Loucy (cell line): ENCODE measurements at regions not wholly inside any gene's neighbourhood (a gene's known extent, or its start where the extent isn't known, plus 50 kb on each side); places are given as distances from the start of the nearest gene placed in this dataset.

Experiments
- H2AFZ ChIP-seq: fragments of 200-600 bp; sonication (generic); 2 replicates; pipeline ENCODE4 v1.6.0; 2016; ENCODE audit warnings: antibody characterized with exemption, mild to moderate bottlenecking, low read length, moderate library complexity
- H3F3A ChIP-seq: fragments of 200-600 bp; 2 replicates; pipeline ENCODE4 v1.6.0; 2016; ENCODE audit warnings: antibody characterized with exemption, low read depth, mild to moderate bottlenecking
- H3K27me3 ChIP-seq: fragments of 200-600 bp; sonication (generic); 2 replicates; pipeline ENCODE4 v1.6.1; 2014; ENCODE audit warnings: low read length, mild to moderate bottlenecking; ENCODE audit not compliant: insufficient read depth, poor library complexity, severe bottlenecking
- H3K36me3 ChIP-seq: fragments of 200-600 bp; sonication (generic); 2 replicates; pipeline ENCODE4 v1.6.1; 2016; ENCODE audit warnings: low read length; ENCODE audit not compliant: insufficient read depth
- H3K4me1 ChIP-seq: fragments of 200-600 bp; sonication (generic); 2 replicates; pipeline ENCODE4 v1.5.1; 2014; ENCODE audit warnings: low read length, mild to moderate bottlenecking; ENCODE audit not compliant: insufficient read depth, poor library complexity, severe bottlenecking
- H3K4me2 ChIP-seq: fragments of 200-600 bp; sonication (generic); 2 replicates; pipeline ENCODE4 v1.6.0; 2014; ENCODE audit warnings: antibody characterized with exemption, low read length, low read depth, mild to moderate bottlenecking; ENCODE audit not compliant: poor library complexity, severe bottlenecking
- H3K4me3 ChIP-seq: fragments of 200-600 bp; sonication (generic); 2 replicates; pipeline ENCODE4 v1.5.1; 2014; ENCODE audit warnings: low read length, mild to moderate bottlenecking, mixed read lengths; ENCODE audit not compliant: poor library complexity, severe bottlenecking
- H3K79me2 ChIP-seq: fragments of 200-600 bp; sonication (generic); 2 replicates; pipeline ENCODE4 v1.6.1; 2014; ENCODE audit warnings: low read length; ENCODE audit not compliant: insufficient read depth
- H3K9ac ChIP-seq: fragments of 200-600 bp; sonication (generic); 2 replicates; pipeline ENCODE4 v1.6.0; 2014; ENCODE audit warnings: mild to moderate bottlenecking, low read depth, low read length, moderate library complexity; ENCODE audit not compliant: poor library complexity, severe bottlenecking
- H3K9me2 ChIP-seq: fragments of 200-600 bp; sonication (generic); replicated peaks from 2 replicates; pipeline ENCODE4 v1.6.1; 2016; ENCODE audit warnings: low read depth, low read length, mixed read lengths
- H3K9me3 ChIP-seq: fragments of 200-600 bp; sonication (generic); 2 replicates; pipeline ENCODE4 v1.6.1; 2014; ENCODE audit warnings: mild to moderate bottlenecking, antibody characterized with exemption, low read length, low read depth; ENCODE audit not compliant: insufficient read depth
- H4K20me1 ChIP-seq: fragments of 200-600 bp; sonication (generic); 2 replicates; pipeline ENCODE4 v1.6.0; 2014; ENCODE audit warnings: antibody characterized with exemption, low read length, mild to moderate bottlenecking; ENCODE audit not compliant: insufficient read depth, poor library complexity, severe bottlenecking
- CTCF ChIP-seq: fragments of 200-600 bp; sonication (generic); conservative IDR thresholded peaks from 2 replicates; pipeline ENCODE4 v1.5.1; 2014; ENCODE audit warnings: mild to moderate bottlenecking, antibody characterized with exemption, low read length
- EZH2phosphoT487 ChIP-seq: fragments of 200-600 bp; IDR thresholded peaks from 2 replicates; pipeline ENCODE4 v1.6.1; 2018; ENCODE audit warnings: antibody characterized with exemption, mild to moderate bottlenecking, moderate library complexity, borderline replicate concordance

GRCh38 chr7:125246706-125247105 is 317.1 kb upstream of the POT1 start:
- H3K4me1 ChIP-seq, result no peaks in the 10 kb centered on the region
- H3K27me3 ChIP-seq, result no peaks in the 10 kb centered on the region
- H3K4me2 ChIP-seq, result no peak overlapping the region
- no peak overlapping the region for H2AFZ ChIP-seq
- no peak for TF ChIP-seq CTCF
- TF ChIP-seq EZH2phosphoT487, result no peak
- no peaks in the 10 kb centered on the region for H3K79me2 ChIP-seq
- H3K9me3 ChIP-seq, result no peaks in the 10 kb centered on the region
- H3K4me3 ChIP-seq, result no peak overlapping the region
- no peaks in the 10 kb centered on the region for H4K20me1 ChIP-seq
- no peaks in the 10 kb centered on the region for H3K36me3 ChIP-seq
- no peaks in the 10 kb centered on the region for H3K9me2 ChIP-seq
- no peaks in the 10 kb centered on the region for H3F3A ChIP-seq
- H3K9ac ChIP-seq, result no peak overlapping the region

GRCh38 chr7:125241548-125241947 is 311.9 kb upstream of the POT1 start:
- no peaks in the 10 kb centered on the region for H3K27me3 ChIP-seq
- H3K36me3 ChIP-seq, result no peaks in the 10 kb centered on the region
- TF ChIP-seq CTCF, result no peak
- no peak for TF ChIP-seq EZH2phosphoT487
- no peak overlapping the region for H3K4me2 ChIP-seq
- no peaks in the 10 kb centered on the region for H4K20me1 ChIP-seq
- no peaks in the 10 kb centered on the region for H3K79me2 ChIP-seq
- no peaks in the 10 kb centered on the region for H3K9me2 ChIP-seq
- H2AFZ ChIP-seq, result no peak overlapping the region
- H3F3A ChIP-seq, result no peaks in the 10 kb centered on the region
- no peaks in the 10 kb centered on the region for H3K9me3 ChIP-seq
- H3K9ac ChIP-seq, result no peak overlapping the region
- H3K4me1 ChIP-seq, result no peaks in the 10 kb centered on the region
- H3K4me3 ChIP-seq, result no peak overlapping the region

GRCh38 chr7:125222596-125222995 is 293.0 kb upstream of the POT1 start:
- H3K4me3 ChIP-seq, result no peak overlapping the region
- no peaks in the 10 kb centered on the region for H3K9me3 ChIP-seq
- no peaks in the 10 kb centered on the region for H3K79me2 ChIP-seq
- no peak for TF ChIP-seq CTCF
- no peak for TF ChIP-seq EZH2phosphoT487
- H3K4me2 ChIP-seq, result no peak overlapping the region
- H3K36me3 ChIP-seq, result no peaks in the 10 kb centered on the region
- no peak overlapping the region for H3K9ac ChIP-seq
- H3K9me2 ChIP-seq, result no peaks in the 10 kb centered on the region
- no peaks in the 10 kb centered on the region for H3K27me3 ChIP-seq
- no peak overlapping the region for H2AFZ ChIP-seq
- no peaks in the 10 kb centered on the region for H4K20me1 ChIP-seq
- no peaks in the 10 kb centered on the region for H3F3A ChIP-seq
- no peaks in the 10 kb centered on the region for H3K4me1 ChIP-seq
